ENCODE measurements at regions not wholly inside any gene's neighbourhood (a gene's known extent, or its start where the extent isn't known, plus 50 kb on each side); places are given as distances from the start of the nearest gene placed in this dataset.

- TF ChIP-seq CTCF (IDR thresholded peaks at IDR 0.05) = peak in 2 of 4 experiments; percentile 22
- TF ChIP-seq POLR2A (IDR thresholded peaks at IDR 0.05) = no peak
Measured at GRCh38 chr17:13306310-13306962, 288.6 kb upstream of the ELAC2 start.

Data from prostate gland (tissue), 2 donors.